ENCODE measurements at regions not wholly inside any gene's neighbourhood (a gene's known extent, or its start where the extent isn't known, plus 50 kb on each side); places are given as distances from the start of the nearest gene placed in this dataset.
A peak's percentile ranks its signal among the peaks of the same experiment; 100 is the strongest.

DNA sequence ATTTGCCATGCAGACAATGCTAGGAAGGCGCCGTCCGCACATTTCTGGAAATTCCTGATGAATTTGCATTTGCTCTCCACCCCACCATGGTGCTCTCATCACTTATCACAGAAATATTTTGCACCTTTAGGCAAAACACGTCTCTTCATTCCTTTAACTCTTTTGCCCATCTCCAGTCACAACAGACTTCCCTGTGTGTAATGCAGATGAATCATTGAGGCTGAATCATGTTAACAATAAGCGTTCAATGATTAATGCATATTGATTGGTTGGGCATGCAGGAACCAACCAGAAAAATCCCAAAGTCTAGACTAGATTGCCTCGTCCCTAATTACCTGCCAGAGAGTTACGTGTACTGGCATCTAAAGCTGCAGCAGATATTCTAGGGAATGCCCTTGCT, 80.0 kb upstream of the ATXN1 start:
- H3K4me1 Mint-ChIP-seq (ENCODE audit: unreplicated experiment) = peaks cover 52% of the 10 kb centered on the region
- no peaks in the 10 kb centered on the region for H3K27me3 Mint-ChIP-seq (ENCODE audit: unreplicated experiment)
- TF ChIP-seq, protein P1, sequence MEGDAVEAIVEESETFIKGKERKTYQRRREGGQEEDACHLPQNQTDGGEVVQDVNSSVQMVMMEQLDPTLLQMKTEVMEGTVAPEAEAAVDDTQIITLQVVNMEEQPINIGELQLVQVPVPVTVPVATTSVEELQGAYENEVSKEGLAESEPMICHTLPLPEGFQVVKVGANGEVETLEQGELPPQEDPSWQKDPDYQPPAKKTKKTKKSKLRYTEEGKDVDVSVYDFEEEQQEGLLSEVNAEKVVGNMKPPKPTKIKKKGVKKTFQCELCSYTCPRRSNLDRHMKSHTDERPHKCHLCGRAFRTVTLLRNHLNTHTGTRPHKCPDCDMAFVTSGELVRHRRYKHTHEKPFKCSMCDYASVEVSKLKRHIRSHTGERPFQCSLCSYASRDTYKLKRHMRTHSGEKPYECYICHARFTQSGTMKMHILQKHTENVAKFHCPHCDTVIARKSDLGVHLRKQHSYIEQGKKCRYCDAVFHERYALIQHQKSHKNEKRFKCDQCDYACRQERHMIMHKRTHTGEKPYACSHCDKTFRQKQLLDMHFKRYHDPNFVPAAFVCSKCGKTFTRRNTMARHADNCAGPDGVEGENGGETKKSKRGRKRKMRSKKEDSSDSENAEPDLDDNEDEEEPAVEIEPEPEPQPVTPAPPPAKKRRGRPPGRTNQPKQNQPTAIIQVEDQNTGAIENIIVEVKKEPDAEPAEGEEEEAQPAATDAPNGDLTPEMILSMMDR (IDR thresholded peaks at IDR 0.05) = no peak
- no peak overlapping the region for H3K27ac Mint-ChIP-seq (ENCODE audit: unreplicated experiment)
- no peaks in the 10 kb centered on the region for H3K9me3 Mint-ChIP-seq (ENCODE audit: unreplicated experiment)
- H3K36me3 Mint-ChIP-seq (ENCODE audit: unreplicated experiment) = no peaks in the 10 kb centered on the region
- H3K4me3 Mint-ChIP-seq (ENCODE audit: unreplicated experiment) = no peak overlapping the region
- no peak for DNase-seq (ENCODE audit: extremely low spot score, unreplicated experiment)

DNA sequence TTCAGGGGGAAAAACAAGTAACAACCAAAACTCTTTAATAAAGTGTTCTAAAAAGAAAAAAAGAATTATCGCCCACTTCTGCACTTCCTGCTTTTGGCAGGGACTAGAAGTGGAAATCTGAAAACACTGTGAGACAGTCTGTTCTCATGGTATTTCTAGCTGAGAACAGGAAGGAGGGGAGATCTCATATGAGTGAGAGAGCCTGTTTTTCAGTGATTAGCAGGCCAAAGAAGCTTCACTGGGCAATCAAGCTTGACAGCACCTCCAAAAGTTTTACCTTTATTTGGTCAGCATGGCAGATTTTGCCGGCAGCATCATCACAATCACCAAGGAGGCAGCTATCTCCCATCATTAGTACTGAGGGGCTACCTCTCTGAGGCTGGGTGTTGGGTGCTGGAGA, 79.5 kb upstream of the ATXN1 start:
- H3K9me3 Mint-ChIP-seq (ENCODE audit: unreplicated experiment) = no peaks in the 10 kb centered on the region
- TF ChIP-seq, protein P1 (IDR thresholded peaks at IDR 0.05) = no peak
- H3K4me3 Mint-ChIP-seq (ENCODE audit: unreplicated experiment) = no peak overlapping the region
- no peak for DNase-seq (ENCODE audit: extremely low spot score, unreplicated experiment)
- H3K36me3 Mint-ChIP-seq (ENCODE audit: unreplicated experiment) = no peaks in the 10 kb centered on the region
- no peak overlapping the region for H3K27ac Mint-ChIP-seq (ENCODE audit: unreplicated experiment)
- H3K27me3 Mint-ChIP-seq (ENCODE audit: unreplicated experiment) = no peaks in the 10 kb centered on the region
- H3K4me1 Mint-ChIP-seq (ENCODE audit: unreplicated experiment) = peaks cover 55% of the 10 kb centered on the region

DNA sequence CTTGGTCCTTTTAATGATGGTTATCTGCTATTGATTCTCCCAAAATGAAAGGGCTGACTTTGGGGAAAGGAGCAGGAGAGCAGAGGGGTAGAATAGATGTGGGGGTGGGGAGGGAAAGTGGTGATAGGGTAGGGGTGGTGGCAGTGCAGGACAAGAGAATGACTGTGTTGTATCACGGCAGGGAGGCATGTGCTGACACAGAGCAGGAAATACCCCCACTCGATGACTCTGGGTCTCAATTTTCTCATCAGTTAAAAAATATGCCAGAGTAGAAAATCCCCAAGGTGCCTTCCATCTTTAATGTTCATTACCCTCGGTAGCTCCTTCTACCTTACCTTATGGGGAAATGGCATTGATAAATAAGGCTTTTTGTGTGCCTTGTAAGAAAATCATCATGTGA, 79.0 kb upstream of the ATXN1 start:
- Mint-ChIP-seq H3K27ac (ENCODE audit: unreplicated experiment) (no peak overlapping the region), H3K27me3 (ENCODE audit: unreplicated experiment) (no peaks in the 10 kb centered on the region), H3K36me3 (ENCODE audit: unreplicated experiment) (no peaks in the 10 kb centered on the region), H3K4me1 (ENCODE audit: unreplicated experiment) (peaks cover 56% of the 10 kb centered on the region), H3K4me3 (ENCODE audit: unreplicated experiment) (no peak overlapping the region), H3K9me3 (ENCODE audit: unreplicated experiment) (no peaks in the 10 kb centered on the region)
- no peak for DNase-seq (ENCODE audit: extremely low spot score, unreplicated experiment)
- TF ChIP-seq, protein P1 (IDR thresholded peaks at IDR 0.05) = no peak

DNA sequence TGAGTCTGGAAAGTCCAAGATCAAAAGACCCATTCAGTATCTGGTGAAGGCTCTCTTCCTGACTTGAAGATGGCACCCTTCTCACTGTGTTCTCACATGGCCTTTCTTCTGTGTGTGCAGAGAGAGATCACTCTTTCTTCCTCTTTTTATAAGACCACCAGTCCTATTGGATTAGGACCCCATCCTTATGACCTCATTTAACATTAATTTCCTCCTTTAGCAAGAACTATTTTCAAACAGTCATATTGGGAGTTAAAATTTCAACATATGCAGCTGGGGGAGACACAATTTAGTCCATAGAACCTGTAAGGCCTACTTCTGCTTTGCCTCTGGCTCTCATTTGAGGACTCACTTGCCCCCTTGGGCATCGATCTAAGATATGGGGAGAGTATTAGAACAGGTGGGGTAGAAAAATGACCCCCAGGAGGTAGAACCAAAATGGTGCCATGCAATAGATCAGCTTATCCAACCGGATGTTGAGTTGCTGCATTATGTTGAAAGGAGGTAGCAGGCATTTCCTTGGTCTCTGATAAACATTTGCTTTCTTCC, 78.4 kb upstream of the ATXN1 start:
- H3K27me3 Mint-ChIP-seq (ENCODE audit: unreplicated experiment) = no peaks in the 10 kb centered on the region
- H3K27ac Mint-ChIP-seq (ENCODE audit: unreplicated experiment) = no peak overlapping the region
- peaks cover 56% of the 10 kb centered on the region for H3K4me1 Mint-ChIP-seq (ENCODE audit: unreplicated experiment)
- no peaks in the 10 kb centered on the region for H3K9me3 Mint-ChIP-seq (ENCODE audit: unreplicated experiment)
- H3K36me3 Mint-ChIP-seq (ENCODE audit: unreplicated experiment) = no peaks in the 10 kb centered on the region
- DNase-seq (ENCODE audit: extremely low spot score, unreplicated experiment) = no peak
- TF ChIP-seq, protein P1 (IDR thresholded peaks at IDR 0.05) = no peak
- no peak overlapping the region for H3K4me3 Mint-ChIP-seq (ENCODE audit: unreplicated experiment)

DNA sequence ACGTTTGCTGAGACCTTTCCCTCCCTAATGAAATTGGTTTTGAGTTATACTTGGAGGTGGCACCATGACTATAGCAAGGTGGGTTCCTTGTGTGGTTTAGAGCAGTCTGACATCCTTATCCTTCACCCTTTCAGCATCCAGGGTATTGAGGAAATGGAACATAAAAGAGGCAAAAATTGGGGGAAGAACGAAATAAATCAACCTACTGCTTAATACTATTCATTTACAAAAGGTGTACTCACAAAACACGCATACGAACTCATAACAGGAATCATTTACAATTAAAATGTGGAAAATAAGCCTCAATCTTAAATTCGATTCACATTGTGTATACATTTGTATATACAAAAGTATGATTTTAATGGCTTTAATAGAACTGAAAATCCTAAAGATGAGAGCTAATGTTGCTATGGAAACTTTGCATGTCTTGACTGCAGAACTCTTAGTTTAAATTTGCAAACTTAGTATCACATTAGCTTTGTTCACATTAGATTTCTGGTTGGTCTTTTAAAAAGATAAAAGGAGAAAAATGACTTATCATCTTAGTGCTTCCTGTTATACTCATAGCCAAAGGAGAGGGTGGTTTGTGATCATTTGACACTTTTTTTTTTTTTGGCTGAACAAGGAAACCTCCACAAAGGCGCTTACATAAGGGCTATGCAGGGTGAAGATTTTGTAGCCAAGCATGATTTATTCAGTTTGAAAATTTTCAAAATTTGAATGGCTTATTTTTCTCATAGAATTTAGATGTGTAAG, 76.1 kb upstream of the ATXN1 start:
- Mint-ChIP-seq H3K36me3 (ENCODE audit: unreplicated experiment) (no peaks in the 10 kb centered on the region), H3K4me3 (ENCODE audit: unreplicated experiment) (peak overlapping the region; percentile 63), H3K4me1 (ENCODE audit: unreplicated experiment) (peaks cover 34% of the 10 kb centered on the region), H3K9me3 (ENCODE audit: unreplicated experiment) (no peaks in the 10 kb centered on the region), H3K27ac (ENCODE audit: unreplicated experiment) (peak overlapping the region; percentile 87), H3K27me3 (ENCODE audit: unreplicated experiment) (no peaks in the 10 kb centered on the region)
- TF ChIP-seq, protein P1 (IDR thresholded peaks at IDR 0.05) = no peak
- DNase-seq (ENCODE audit: extremely low spot score, unreplicated experiment) = no peak
